ENCODE measurements at regions not wholly inside any gene's neighbourhood (a gene's known extent, or its start where the extent isn't known, plus 50 kb on each side); places are given as distances from the start of the nearest gene placed in this dataset.

DNA sequence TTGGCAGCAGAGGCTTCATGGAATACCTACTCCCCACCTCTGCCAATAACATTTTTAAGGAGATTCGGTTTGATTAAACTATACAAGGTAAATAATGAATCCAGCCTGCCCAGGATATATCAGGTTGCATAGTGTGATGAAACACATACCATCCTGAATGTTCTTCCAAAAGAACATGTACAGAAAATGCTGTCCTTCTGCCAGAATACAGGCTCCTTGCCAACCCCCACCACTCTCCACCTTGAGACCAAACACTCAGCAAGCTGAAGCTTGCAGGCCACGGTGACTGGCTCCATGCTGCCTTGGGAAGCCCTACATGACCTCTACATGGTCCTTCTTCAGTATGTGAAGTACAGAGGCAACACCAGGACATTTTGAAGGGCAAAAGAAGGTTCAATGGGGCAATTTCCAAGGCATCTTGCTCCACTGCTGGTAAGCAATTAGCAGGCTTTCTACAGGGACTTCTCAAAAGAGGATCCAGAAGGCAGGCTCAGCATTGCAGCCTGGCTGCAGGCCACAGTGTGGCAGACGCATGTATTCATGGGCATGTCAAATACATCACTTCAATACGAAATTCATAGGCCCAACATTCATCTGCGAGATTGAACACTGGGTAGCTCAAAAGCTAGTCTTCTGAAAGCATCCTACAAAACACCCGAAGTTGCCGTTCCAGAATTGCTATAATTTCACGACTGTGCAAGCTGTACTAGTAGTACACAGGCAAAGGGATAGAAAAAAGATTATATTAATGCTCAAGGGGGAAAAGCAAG is 62.4 kb upstream of the SERP2 start (continued):
- TF ChIP-seq, protein P1, sequence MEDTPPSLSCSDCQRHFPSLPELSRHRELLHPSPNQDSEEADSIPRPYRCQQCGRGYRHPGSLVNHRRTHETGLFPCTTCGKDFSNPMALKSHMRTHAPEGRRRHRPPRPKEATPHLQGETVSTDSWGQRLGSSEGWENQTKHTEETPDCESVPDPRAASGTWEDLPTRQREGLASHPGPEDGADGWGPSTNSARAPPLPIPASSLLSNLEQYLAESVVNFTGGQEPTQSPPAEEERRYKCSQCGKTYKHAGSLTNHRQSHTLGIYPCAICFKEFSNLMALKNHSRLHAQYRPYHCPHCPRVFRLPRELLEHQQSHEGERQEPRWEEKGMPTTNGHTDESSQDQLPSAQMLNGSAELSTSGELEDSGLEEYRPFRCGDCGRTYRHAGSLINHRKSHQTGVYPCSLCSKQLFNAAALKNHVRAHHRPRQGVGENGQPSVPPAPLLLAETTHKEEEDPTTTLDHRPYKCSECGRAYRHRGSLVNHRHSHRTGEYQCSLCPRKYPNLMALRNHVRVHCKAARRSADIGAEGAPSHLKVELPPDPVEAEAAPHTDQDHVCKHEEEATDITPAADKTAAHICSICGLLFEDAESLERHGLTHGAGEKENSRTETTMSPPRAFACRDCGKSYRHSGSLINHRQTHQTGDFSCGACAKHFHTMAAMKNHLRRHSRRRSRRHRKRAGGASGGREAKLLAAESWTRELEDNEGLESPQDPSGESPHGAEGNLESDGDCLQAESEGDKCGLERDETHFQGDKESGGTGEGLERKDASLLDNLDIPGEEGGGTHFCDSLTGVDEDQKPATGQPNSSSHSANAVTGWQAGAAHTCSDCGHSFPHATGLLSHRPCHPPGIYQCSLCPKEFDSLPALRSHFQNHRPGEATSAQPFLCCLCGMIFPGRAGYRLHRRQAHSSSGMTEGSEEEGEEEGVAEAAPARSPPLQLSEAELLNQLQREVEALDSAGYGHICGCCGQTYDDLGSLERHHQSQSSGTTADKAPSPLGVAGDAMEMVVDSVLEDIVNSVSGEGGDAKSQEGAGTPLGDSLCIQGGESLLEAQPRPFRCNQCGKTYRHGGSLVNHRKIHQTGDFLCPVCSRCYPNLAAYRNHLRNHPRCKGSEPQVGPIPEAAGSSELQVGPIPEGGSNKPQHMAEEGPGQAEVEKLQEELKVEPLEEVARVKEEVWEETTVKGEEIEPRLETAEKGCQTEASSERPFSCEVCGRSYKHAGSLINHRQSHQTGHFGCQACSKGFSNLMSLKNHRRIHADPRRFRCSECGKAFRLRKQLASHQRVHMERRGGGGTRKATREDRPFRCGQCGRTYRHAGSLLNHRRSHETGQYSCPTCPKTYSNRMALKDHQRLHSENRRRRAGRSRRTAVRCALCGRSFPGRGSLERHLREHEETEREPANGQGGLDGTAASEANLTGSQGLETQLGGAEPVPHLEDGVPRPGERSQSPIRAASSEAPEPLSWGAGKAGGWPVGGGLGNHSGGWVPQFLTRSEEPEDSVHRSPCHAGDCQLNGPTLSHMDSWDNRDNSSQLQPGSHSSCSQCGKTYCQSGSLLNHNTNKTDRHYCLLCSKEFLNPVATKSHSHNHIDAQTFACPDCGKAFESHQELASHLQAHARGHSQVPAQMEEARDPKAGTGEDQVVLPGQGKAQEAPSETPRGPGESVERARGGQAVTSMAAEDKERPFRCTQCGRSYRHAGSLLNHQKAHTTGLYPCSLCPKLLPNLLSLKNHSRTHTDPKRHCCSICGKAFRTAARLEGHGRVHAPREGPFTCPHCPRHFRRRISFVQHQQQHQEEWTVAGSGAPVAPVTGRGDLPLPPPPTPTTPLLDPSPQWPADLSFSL (CRISPR knock-in tag; IDR thresholded peaks at IDR 0.05) = no peak
- TF ChIP-seq HNRNPUL1 (IDR thresholded peaks at IDR 0.05; ENCODE audit: low read depth, low read length) = no peak
- no peak for TF ChIP-seq SOX13 (IDR thresholded peaks at IDR 0.05)
- no peak for TF ChIP-seq SOX13 (CRISPR knock-in tag; conservative IDR thresholded peaks at IDR 0.05 in 1 of 2, IDR thresholded peaks at IDR 0.05 in 1 of 2)
- TF ChIP-seq ZNF124 (CRISPR knock-in tag; IDR thresholded peaks at IDR 0.05) = no peak
- TF ChIP-seq, protein P2, sequence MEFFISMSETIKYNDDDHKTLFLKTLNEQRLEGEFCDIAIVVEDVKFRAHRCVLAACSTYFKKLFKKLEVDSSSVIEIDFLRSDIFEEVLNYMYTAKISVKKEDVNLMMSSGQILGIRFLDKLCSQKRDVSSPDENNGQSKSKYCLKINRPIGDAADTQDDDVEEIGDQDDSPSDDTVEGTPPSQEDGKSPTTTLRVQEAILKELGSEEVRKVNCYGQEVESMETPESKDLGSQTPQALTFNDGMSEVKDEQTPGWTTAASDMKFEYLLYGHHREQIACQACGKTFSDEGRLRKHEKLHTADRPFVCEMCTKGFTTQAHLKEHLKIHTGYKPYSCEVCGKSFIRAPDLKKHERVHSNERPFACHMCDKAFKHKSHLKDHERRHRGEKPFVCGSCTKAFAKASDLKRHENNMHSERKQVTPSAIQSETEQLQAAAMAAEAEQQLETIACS (CRISPR knock-in tag; IDR thresholded peaks at IDR 0.05) = no peak
- no peak for TF ChIP-seq TAF1 (CRISPR knock-in tag; IDR thresholded peaks at IDR 0.05)
- TF ChIP-seq, protein P3, sequence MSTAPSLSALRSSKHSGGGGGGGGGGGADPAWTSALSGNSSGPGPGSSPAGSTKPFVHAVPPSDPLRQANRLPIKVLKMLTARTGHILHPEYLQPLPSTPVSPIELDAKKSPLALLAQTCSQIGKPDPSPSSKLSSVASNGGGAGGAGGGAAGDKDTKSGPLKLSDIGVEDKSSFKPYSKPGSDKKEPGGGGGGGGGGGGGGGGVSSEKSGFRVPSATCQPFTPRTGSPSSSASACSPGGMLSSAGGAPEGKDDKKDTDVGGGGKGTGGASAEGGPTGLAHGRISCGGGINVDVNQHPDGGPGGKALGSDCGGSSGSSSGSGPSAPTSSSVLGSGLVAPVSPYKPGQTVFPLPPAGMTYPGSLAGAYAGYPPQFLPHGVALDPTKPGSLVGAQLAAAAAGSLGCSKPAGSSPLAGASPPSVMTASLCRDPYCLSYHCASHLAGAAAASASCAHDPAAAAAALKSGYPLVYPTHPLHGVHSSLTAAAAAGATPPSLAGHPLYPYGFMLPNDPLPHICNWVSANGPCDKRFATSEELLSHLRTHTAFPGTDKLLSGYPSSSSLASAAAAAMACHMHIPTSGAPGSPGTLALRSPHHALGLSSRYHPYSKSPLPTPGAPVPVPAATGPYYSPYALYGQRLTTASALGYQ (CRISPR knock-in tag; IDR thresholded peaks at IDR 0.05) = no peak
- no peak for TF ChIP-seq ZFP82 (CRISPR knock-in tag; IDR thresholded peaks at IDR 0.05; ENCODE audit: borderline replicate concordance)
- TF ChIP-seq, protein P4, sequence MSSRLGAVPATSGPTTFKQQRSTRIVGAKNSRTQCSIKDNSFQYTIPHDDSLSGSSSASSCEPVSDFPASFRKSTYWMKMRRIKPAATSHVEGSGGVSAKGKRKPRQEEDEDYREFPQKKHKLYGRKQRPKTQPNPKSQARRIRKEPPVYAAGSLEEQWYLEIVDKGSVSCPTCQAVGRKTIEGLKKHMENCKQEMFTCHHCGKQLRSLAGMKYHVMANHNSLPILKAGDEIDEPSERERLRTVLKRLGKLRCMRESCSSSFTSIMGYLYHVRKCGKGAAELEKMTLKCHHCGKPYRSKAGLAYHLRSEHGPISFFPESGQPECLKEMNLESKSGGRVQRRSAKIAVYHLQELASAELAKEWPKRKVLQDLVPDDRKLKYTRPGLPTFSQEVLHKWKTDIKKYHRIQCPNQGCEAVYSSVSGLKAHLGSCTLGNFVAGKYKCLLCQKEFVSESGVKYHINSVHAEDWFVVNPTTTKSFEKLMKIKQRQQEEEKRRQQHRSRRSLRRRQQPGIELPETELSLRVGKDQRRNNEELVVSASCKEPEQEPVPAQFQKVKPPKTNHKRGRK (CRISPR knock-in tag; IDR thresholded peaks at IDR 0.05) = no peak
